ENCODE measurements at regions not wholly inside any gene's neighbourhood (a gene's known extent, or its start where the extent isn't known, plus 50 kb on each side); places are given as distances from the start of the nearest gene placed in this dataset.

GRCh38 chr3:176208283-176208682 is 989.0 kb downstream of the TBL1XR1 start:
- TF ChIP-seq ZBTB33 (IDR thresholded peaks at IDR 0.05; ENCODE audit: borderline replicate concordance, low read depth) (no peak), GABPA (IDR thresholded peaks at IDR 0.05; ENCODE audit: low read depth) (no peak), CTCF (IDR thresholded peaks at IDR 0.05) (no peak), TAF1 (IDR thresholded peaks at IDR 0.05; ENCODE audit: borderline replicate concordance, low read depth, low read length) (no peak), PBX3 (IDR thresholded peaks at IDR 0.05) (no peak), REST (IDR thresholded peaks at IDR 0.05; ENCODE audit: low read depth, low read length) (no peak), MAX (IDR thresholded peaks at IDR 0.05; ENCODE audit: low read depth) (no peak), RAD21 (IDR thresholded peaks at IDR 0.05; ENCODE audit: low read length) (no peak), FOXM1 (IDR thresholded peaks at IDR 0.05; ENCODE audit: low read depth) (no peak), NRF1 (IDR thresholded peaks at IDR 0.05; ENCODE audit: low read depth, low read length) (no peak)

Measured in SK-N-SH (cell line).